H1 (cell line): ENCODE measurements at regions not wholly inside any gene's neighbourhood (a gene's known extent, or its start where the extent isn't known, plus 50 kb on each side); places are given as distances from the start of the nearest gene placed in this dataset.

Source experiments
- CTCF ChIA-PET: fragments of 300-600 bp; sonication (Branson Sonifier 250); formaldehyde crosslinking; loops from one replicate; lab custom pipeline; 2021; ENCODE audit not compliant: partially characterized antibody; lab: Charles Lee
- POLR2A ChIA-PET: fragments of 300-600 bp; sonication (Branson Sonifier 250); formaldehyde crosslinking; loops from one replicate; lab custom pipeline; 2021; ENCODE audit warnings: inconsistent platforms; ENCODE audit not compliant: partially characterized antibody; lab: Charles Lee
- DNase-seq, 2 experiments: peaks; one replicate each; pipeline versions ENCODE4 v3.0.0 to v3.0.0-alpha.2; 2010 to 2022; ENCODE audit warnings: low spot score in 2 of 2, low read depth in 1 of 2, mixed read lengths in 1 of 2
- FAIRE-seq: peaks from 2 replicates; lab custom pipeline; 2011; peaks lifted over from hg19 to GRCh38; lab: Jason Lieb, UNC
- H2AFZ ChIP-seq: 2 replicates; pipeline ENCODE4 v1.8.1; 2012; ENCODE audit warnings: low read length, inconsistent platforms
- H2AK5ac ChIP-seq: 2 replicates; pipeline ENCODE4 v1.6.1; 2013; ENCODE audit warnings: low read depth, low read length
- H2BK120ac ChIP-seq: replicated peaks from 2 replicates; pipeline ENCODE3; 2013; ENCODE audit warnings: low read depth, low read length, inconsistent platforms
- H2BK12ac ChIP-seq: 2 replicates; pipeline ENCODE4 v1.6.1; 2013; ENCODE audit warnings: low read depth, low read length
- H2BK15ac ChIP-seq: 2 replicates; pipeline ENCODE4 v1.6.1; 2013; ENCODE audit warnings: low read length
- H2BK20ac ChIP-seq: 2 replicates; pipeline ENCODE4 v1.6.1; 2013; ENCODE audit warnings: low read length
- H2BK5ac ChIP-seq: 2 replicates; pipeline ENCODE4 v1.6.1; 2013; ENCODE audit warnings: low read depth, low read length
- H3K14ac ChIP-seq: 2 replicates; pipeline ENCODE4 v1.6.1; 2013; ENCODE audit warnings: inconsistent platforms; ENCODE audit not compliant: insufficient read length
- H3K18ac ChIP-seq: 2 replicates; pipeline ENCODE4 v1.6.1; 2013; ENCODE audit warnings: low read length; ENCODE audit errors: extremely low read depth
- H3K23ac ChIP-seq: 2 replicates; pipeline ENCODE4 v1.6.1; 2013; ENCODE audit warnings: inconsistent platforms; ENCODE audit not compliant: insufficient read length
- H3K23me2 ChIP-seq: 2 replicates; pipeline ENCODE4 v1.6.1; 2013; ENCODE audit warnings: low read depth, low read length
- H3K27ac ChIP-seq: 2 replicates; pipeline ENCODE4 v1.6.1; 2011; ENCODE audit warnings: low read depth, low read length, inconsistent platforms
- H3K27me3 ChIP-seq, 4 experiments: replicated peaks in 1 of 4; 1 replicate in 1 of 4; 2 replicates in 3 of 4; pipeline versions ENCODE4 v1.6.1 to v1.8.1; 2011 to 2013; ENCODE audit warnings: low read length in 3 of 4, mild to moderate bottlenecking in 3 of 4, inconsistent platforms in 2 of 4, mixed read lengths in 2 of 4, moderate library complexity in 1 of 4; ENCODE audit not compliant: control insufficient read depth in 3 of 4, insufficient read depth in 3 of 4; ENCODE audit errors: extremely low read depth in 1 of 4
- H3K36me3 ChIP-seq, 4 experiments: 2 replicates each; pipeline versions ENCODE4 v1.6.1 to v1.8.1; 2011 to 2013; ENCODE audit warnings: mild to moderate bottlenecking in 4 of 4, low read length in 3 of 4, moderate library complexity in 2 of 4, control low read depth in 1 of 4, inconsistent platforms in 1 of 4; ENCODE audit not compliant: insufficient read depth in 4 of 4, control insufficient read depth in 2 of 4
- H3K4ac ChIP-seq: replicated peaks from 2 replicates; pipeline ENCODE3; 2013; ENCODE audit warnings: low read length, low read depth, mixed read lengths, inconsistent platforms; ENCODE audit not compliant: insufficient read length
- H3K4me1 ChIP-seq, 4 experiments: replicated peaks in 1 of 4; 1 replicate in 1 of 4; 2 replicates in 3 of 4; pipeline versions ENCODE4 v1.6.1 to v1.8.1; 2011 to 2013; ENCODE audit warnings: low read length in 3 of 4, inconsistent platforms in 2 of 4, mixed read lengths in 1 of 4; ENCODE audit not compliant: insufficient read depth in 4 of 4, control insufficient read depth in 3 of 4
- H3K4me2 ChIP-seq, 2 experiments: 2 replicates each; pipeline versions ENCODE4 v1.6.1 to v1.8.1; 2011 to 2013; ENCODE audit warnings: low read depth in 2 of 2, low read length in 2 of 2, control low read depth in 1 of 2, inconsistent platforms in 1 of 2, mild to moderate bottlenecking in 1 of 2; ENCODE audit not compliant: insufficient read depth in 1 of 2
- H3K4me3 ChIP-seq, 4 experiments: fragments of 200-600, 300-600 bp in 1 of 4; sonication (generic), shearing (Covaris generic), sonication (Bioruptor Twin) in 1 of 4; 2 replicates each; pipeline versions ENCODE4 v1.5.1 to v1.8.1; 2011 to 2016; ENCODE audit warnings: low read length in 4 of 4, low read depth in 3 of 4, control low read depth in 2 of 4, inconsistent platforms in 2 of 4, mild to moderate bottlenecking in 2 of 4, mixed read lengths in 1 of 4, moderate library complexity in 1 of 4; ENCODE audit not compliant: insufficient read depth in 2 of 4; ENCODE audit errors: extremely low read depth in 1 of 4
- H3K56ac ChIP-seq: replicated peaks from 2 replicates; pipeline ENCODE3; 2013; ENCODE audit warnings: low read depth, mild to moderate bottlenecking, mixed read lengths, low read length, inconsistent platforms; ENCODE audit not compliant: insufficient read length
- H3K79me1 ChIP-seq: 2 replicates; pipeline ENCODE4 v1.6.1; 2013; ENCODE audit warnings: low read depth, low read length, control low read depth
- H3K79me2 ChIP-seq, 2 experiments: 2 replicates each; pipeline versions ENCODE4 v1.6.1 to v1.8.1; 2012 to 2013; ENCODE audit warnings: low read length in 2 of 2, mild to moderate bottlenecking in 2 of 2, inconsistent platforms in 1 of 2; ENCODE audit not compliant: insufficient read depth in 2 of 2, control insufficient read depth in 1 of 2
- H3K9ac ChIP-seq, 4 experiments: replicated peaks in 1 of 4; 1 replicate in 1 of 4; 2 replicates in 3 of 4; pipeline versions ENCODE4 v1.6.1 to v1.8.1; 2011 to 2013; ENCODE audit warnings: low read depth in 3 of 4, low read length in 3 of 4, control low read depth in 2 of 4, mild to moderate bottlenecking in 2 of 4, moderate library complexity in 2 of 4, inconsistent platforms in 1 of 4; ENCODE audit errors: extremely low read depth in 1 of 4
- H3K9me3 ChIP-seq, 2 experiments: 2 replicates each; pipeline versions ENCODE4 v1.6.1 to v1.8.1; 2012 to 2013; ENCODE audit warnings: mild to moderate bottlenecking in 2 of 2, moderate library complexity in 2 of 2, control low read depth in 1 of 2, inconsistent platforms in 1 of 2, low read depth in 1 of 2, low read length in 1 of 2, mixed read lengths in 1 of 2; ENCODE audit not compliant: insufficient read depth in 2 of 2
- H4K20me1 ChIP-seq, 2 experiments: replicated peaks in 1 of 2; 2 replicates each; pipeline versions ENCODE3 to v1.8.1; 2011 to 2013; ENCODE audit warnings: inconsistent platforms in 2 of 2, low read length in 2 of 2, mild to moderate bottlenecking in 1 of 2; ENCODE audit not compliant: insufficient read depth in 2 of 2, control insufficient read depth in 1 of 2
- H4K5ac ChIP-seq: 2 replicates; pipeline ENCODE4 v1.6.1; 2013; ENCODE audit warnings: low read length, low read depth, mixed read lengths, inconsistent platforms; ENCODE audit not compliant: insufficient read length
- H4K8ac ChIP-seq: 2 replicates; pipeline ENCODE4 v1.8.0; 2013; ENCODE audit warnings: mild to moderate bottlenecking, moderate library complexity, low read length, inconsistent platforms; ENCODE audit not compliant: insufficient read depth; ENCODE audit errors: extremely low read depth
- H4K91ac ChIP-seq: replicated peaks from 2 replicates; pipeline ENCODE3; 2013; ENCODE audit warnings: low read length, mixed read lengths, inconsistent platforms; ENCODE audit not compliant: insufficient read length
- ASH2L ChIP-seq: fragments of 200-600, 300-600 bp; sonication (generic); IDR thresholded peaks from one replicate; pipeline ENCODE4 v1.7.1; 2017; ENCODE audit warnings: low read length
- HDAC2 ChIP-seq, 2 experiments: fragments of 300-600 bp in 1 of 2; sonication (generic) in 1 of 2; IDR thresholded peaks; 2 replicates each; pipeline ENCODE4 v1.6.1; 2011 to 2012; ENCODE audit warnings: low read depth in 2 of 2, low read length in 2 of 2, mild to moderate bottlenecking in 2 of 2, moderate library complexity in 2 of 2, borderline replicate concordance in 1 of 2, inconsistent platforms in 1 of 2
- HDAC6 ChIP-seq: IDR thresholded peaks from one replicate; pipeline ENCODE4 v1.7.1; 2012; ENCODE audit warnings: low read depth, mild to moderate bottlenecking, inconsistent platforms, low read length, moderate library complexity
- JUND ChIP-seq: IDR thresholded peaks from 2 replicates; pipeline ENCODE4 v1.6.1; 2011; ENCODE audit warnings: mild to moderate bottlenecking, improper control_type of control experiment, low read length
- PHF8 ChIP-seq: fragments of 200-600 bp; sonication (generic); conservative IDR thresholded peaks from 2 replicates; pipeline ENCODE4 v1.7.1; 2012; ENCODE audit warnings: low read depth, mild to moderate bottlenecking, inconsistent platforms, low read length, moderate library complexity
- ZNF274 ChIP-seq: IDR thresholded peaks from 2 replicates; pipeline ENCODE4 v1.7.0; 2012; ENCODE audit warnings: low read length, borderline replicate concordance; ENCODE audit errors: extremely low read depth
- WGBS, 2 experiments: shearing (Covaris generic) in 1 of 2; methylation state at CpG; one replicate each; pipeline versions ENCODE4 v1.1.6 to v1.1.7; 2013 to 2015; ENCODE audit warnings: low lambda C conversion rate in 2 of 2, mixed read lengths in 2 of 2, inconsistent platforms in 1 of 2, low coverage in 1 of 2, missing lambda C conversion rate in 1 of 2; ENCODE audit not compliant: insufficient replicate concordance in 2 of 2, insufficient coverage in 1 of 2, insufficient read length in 1 of 2; ENCODE audit errors: extremely low coverage in 1 of 2, missing lambda C conversion rate in 1 of 2; 5-methylcytosine and 5-hydroxymethylcytosine counted together

DNA sequence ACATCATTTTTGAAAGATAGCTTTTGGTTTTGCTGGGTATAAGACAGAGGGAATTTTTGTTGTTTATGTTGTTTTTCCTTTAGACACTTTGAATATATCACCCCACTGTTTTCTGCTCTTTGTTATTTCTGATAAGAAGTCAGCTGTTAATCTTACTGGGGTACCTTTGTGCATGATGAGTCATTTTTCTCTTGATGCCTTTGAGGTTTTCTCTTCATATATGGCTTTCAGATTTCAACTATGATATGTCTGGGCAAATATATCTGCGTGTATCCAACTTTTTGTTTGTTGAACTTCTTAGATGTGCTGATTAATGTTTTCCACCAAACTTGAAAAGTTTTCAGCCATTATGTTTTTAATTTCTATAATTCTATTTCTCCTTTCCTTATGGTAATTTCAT lies 208.6 kb upstream of the TMEM72 start:
- no peak overlapping the region for H2BK20ac ChIP-seq
- no peaks in the 10 kb centered on the region for H3K4me1 ChIP-seq
- H3K14ac ChIP-seq, result no peak overlapping the region
- no peak overlapping the region for H2AK5ac ChIP-seq
- POLR2A ChIA-PET, result no interaction called here
- no peak overlapping the region for H3K4me3 ChIP-seq
- no peaks in the 10 kb centered on the region for H3K23me2 ChIP-seq
- no peaks in the 10 kb centered on the region for H4K20me1 ChIP-seq
- H2BK15ac ChIP-seq, result no peak overlapping the region
- TF ChIP-seq ASH2L (no peak), JUND (no peak), PHF8 (no peak), HDAC6 (no peak), HDAC2 (IDR thresholded peaks at IDR 0.05; ENCODE audit: borderline replicate concordance in 1 of 2, low read depth in 2 of 2, low read length in 2 of 2) (no peak), ZNF274 (no peak)
- no peak overlapping the region for H2BK120ac ChIP-seq
- no peak overlapping the region for H3K18ac ChIP-seq
- no peaks in the 10 kb centered on the region for H3K79me2 ChIP-seq
- no peak overlapping the region for H4K5ac ChIP-seq
- H3K27me3 ChIP-seq, result no peaks in the 10 kb centered on the region
- H2BK12ac ChIP-seq, result no peak overlapping the region
- CTCF ChIA-PET, result interaction anchor here (1.4 kb wide), 1 partner anchor 12 kb away, joined by 3 read pairs; no protein-coding TSS in a partner anchor
- no peak overlapping the region for H3K4ac ChIP-seq
- no peak overlapping the region for H3K4me2 ChIP-seq
- H2BK5ac ChIP-seq, result no peak overlapping the region
- no peak overlapping the region for H3K23ac ChIP-seq
- no peak overlapping the region for H4K8ac ChIP-seq
- H3K27ac ChIP-seq, result no peak overlapping the region
- WGBS, 2 experiments, result 88% methylated on average over 1 of the region's 1 CpG; no CpG with 5 or more reads in 1 of the 2 experiments
- H3K9me3 ChIP-seq, result 0 out of 4 replicates have a peak, but pooled peaks cover 0 to 3% of the 10 kb centered on the region in 2 experiments
- no peak overlapping the region for H4K91ac ChIP-seq
- FAIRE-seq (no peak), DNase-seq (no peak)
- no peaks in the 10 kb centered on the region for H3K36me3 ChIP-seq
- H2AFZ ChIP-seq, result no peak overlapping the region
- H3K79me1 ChIP-seq, result no peaks in the 10 kb centered on the region
- H3K56ac ChIP-seq, result no peak overlapping the region
- no peak overlapping the region for H3K9ac ChIP-seq
